Skin of body (tissue), 1 donor: ENCODE measurements at regions not wholly inside any gene's neighbourhood (a gene's known extent, or its start where the extent isn't known, plus 50 kb on each side); places are given as distances from the start of the nearest gene placed in this dataset.

Experiments used
- DNase-seq: peaks from one replicate; lab custom pipeline; 2025; lab: John Stamatoyannopoulos, UW

GRCh38 chr1:34655206-34655874, 99.5 kb upstream of the GJB5 start:
- no peak for DNase-seq

GRCh38 chr1:34655875-34656240, 99.0 kb upstream of the GJB5 start:
- no peak for DNase-seq

GRCh38 chr1:34656299-34656698, 98.5 kb upstream of the GJB5 start:
- no peak for DNase-seq

DNA sequence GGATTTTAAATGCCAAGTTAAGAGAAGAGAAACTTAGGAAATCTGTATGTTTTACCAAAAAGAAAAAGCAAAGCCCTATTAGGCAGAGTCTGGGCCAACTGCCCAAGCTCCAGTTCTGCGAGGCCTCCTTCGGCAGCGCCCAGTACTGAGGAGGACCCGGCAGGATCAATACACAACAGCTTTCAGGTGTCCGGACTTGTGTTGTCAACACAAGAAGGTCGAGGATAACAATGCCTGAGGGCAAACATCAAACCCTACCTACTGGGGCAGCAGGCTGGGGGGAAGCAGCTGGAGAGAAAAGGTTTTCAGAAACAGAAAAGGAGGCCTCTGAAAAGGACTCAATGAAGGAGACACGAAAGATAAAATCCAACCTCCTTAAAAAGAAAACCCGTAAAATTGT, 98.1 kb upstream of the GJB5 start:
- DNase-seq = no peak

DNA sequence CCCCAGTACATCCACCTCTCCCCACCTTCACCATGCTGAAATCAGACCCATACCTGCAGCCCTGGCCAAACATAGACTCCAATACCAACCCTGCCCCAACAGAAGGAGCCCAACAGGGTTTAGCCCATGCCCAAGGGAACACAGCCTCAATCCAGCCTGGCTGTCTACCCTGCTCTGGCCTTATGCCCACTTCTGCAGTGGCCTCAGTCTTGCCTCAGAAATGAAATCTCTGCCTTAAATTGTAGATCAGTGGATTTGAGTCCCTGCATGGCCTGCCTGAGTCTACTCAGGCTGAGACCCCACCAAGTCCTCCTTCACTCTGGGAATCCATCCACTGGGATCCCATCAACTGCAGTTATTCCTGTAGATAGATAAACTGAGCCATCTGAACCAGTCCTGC, 97.6 kb upstream of the GJB5 start:
- no peak for DNase-seq

GRCh38 chr1:34657849-34658248, 97.0 kb upstream of the GJB5 start:
- DNase-seq = no peak

- DNase-seq = no peak
These were observed 91.8 kb upstream of the GJB5 start for GRCh38 chr1:34663031-34663430.

- DNase-seq = no peak
These were observed 86.8 kb upstream of the GJB5 start for GRCh38 chr1:34668063-34668462.

GRCh38 chr1:34670982-34671381, 83.9 kb upstream of the GJB5 start:
- DNase-seq = no peak

DNA sequence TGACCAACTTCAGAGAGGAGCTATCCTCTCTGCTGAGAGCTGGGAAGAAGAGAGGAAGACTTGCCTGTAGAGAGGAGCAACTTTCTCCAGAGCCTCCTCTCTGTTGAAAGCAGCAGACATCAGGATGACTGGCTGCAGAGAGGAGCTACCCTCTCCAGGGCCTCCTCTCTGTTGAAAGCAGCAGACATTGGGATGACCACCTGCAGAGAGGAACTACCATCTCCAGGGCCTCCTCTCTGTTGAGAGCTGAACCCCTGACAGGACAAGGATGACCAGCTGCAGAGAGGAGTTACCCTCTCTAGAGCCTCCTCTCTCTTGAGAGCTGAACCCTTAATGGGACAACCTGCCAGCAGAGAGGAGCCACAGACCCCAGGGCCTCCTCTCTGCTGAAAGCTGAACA, 83.0 kb upstream of the GJB5 start:
- no peak for DNase-seq

GRCh38 chr1:34681480-34682451, 73.1 kb upstream of the GJB5 start:
- DNase-seq = no peak

DNA sequence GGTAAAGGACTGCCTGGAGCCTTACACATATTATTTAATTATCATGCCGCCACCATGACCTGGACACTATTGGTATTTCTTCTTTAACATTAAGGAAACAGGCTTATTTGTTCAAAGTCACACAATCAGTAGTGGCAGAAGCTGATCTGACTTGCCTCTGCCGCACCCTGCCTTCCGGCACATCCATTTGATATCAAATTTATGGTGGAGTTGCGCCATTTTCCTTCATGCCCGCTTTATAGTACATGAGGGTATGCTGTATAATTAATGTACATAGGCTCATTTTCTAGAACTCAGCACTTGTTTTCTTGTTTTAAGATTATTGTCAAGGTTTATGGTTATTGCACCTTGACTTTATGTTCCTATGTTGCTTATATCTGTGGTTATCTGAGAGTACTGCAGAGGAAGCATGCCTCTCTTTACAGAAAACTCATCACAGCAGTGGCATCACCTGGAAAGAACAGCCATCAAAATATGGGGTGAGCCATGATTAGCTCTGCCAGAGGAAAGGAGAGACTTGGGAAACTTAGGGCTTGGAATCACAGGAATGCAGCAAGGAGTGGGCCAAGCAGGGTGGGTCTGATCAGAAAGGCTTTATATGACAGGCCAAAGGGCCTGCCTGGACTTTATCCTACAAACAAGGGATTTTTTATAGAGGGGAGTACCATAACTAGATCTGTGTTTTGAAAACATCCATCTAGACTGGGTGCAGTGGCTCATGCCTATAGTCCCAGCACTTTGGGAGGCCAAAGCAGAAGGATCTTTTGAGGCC, 72.2 kb upstream of the GJB5 start:
- DNase-seq = no peak

- no peak for DNase-seq
These were observed 71.2 kb upstream of the GJB5 start for GRCh38 chr1:34683616-34684015.

GRCh38 chr1:34684266-34684665, 70.6 kb upstream of the GJB5 start:
- no peak for DNase-seq

DNA sequence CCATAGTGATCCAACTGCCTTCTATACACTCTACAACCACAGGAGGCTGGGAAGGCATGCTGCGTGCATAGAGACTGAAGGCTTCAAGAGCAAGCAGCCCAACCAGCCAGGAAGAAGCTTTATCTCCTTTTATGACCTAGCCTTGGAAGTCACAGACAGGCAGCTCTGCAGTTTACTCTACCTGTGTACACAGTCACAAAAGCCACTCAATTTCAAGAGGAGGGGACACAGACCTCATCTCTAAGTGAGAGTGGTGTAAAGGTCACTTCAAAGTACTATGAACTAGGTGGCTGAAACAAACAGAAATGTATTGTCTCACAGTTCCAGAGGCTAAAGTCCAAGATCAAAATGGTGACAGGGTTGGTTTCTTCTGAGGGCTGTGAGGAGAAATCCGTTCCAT, 69.6 kb upstream of the GJB5 start:
- DNase-seq = no peak

DNA sequence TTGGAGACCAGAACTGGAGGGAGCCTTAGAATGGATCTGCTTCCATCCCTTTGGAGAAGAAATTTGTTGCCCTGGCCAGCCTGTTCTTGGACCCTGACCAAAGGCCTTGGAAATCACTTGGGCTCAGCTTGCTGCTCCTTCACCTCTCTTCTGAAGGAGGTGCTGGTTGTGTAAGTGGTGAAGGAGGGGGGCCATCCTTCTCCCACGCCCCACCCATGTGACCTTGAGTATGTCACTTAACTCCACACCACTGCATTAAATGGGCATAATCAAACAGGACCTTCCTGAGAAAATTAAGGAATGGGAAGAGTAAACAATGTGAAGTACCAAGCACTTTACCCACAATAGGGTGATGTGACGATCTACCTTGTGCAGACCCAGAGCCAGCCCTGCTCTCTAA, 68.3 kb upstream of the GJB5 start:
- DNase-seq = no peak

DNA sequence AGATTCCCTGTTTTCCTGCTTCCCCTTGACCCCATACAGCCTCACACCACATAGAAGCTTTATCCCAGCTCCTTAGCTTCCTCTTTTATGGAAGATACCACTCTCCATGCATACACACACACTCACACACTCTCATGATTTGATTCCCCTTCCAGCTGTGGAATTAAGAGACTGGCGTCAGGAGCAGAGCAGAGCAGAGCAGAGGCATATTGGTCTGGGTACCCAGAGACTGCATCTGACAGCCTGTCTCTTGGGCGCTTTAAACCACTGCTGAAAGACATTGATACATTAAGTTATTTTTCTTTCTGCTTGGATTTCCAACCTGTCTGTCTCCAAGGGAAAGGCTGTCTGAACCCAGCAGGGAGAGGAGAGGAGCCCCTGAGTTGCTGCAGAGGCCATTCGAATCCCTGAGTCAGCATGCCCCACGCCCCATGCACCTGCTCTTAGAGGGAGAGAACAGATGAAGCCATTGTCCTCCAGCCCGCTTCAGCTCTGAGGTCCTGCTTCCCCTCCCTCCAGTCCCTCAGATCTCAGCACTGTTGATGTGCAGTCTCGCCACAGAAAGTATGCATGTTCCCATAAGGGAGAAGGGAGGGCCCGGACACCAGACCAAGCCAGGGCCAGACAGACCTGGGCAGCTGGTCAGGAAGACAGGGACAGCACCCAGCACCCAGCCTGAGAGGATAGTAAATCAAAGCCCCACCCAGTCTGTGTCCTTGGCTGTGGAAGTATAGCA, 66.7 kb upstream of the GJB5 start:
- no peak for DNase-seq

DNA sequence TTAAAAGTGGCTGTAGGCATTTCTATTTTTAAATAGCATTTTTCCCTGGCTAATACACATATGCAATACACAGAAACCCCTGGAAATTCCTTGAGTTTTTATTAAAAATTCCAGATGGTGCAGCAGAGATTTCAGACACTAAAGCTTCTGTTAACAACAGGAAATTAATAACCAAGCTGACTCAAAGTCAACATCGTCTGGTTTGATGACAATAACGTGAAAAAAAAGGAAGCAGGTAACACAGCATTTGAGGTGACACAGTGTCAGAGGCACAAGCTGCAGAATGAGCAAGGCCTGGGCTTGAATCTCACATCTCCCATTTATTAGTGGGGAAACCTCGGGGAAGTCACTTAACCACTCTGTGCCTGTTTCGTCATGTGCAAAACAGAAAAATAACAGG, 64.6 kb upstream of the GJB5 start:
- no peak for DNase-seq

DNA sequence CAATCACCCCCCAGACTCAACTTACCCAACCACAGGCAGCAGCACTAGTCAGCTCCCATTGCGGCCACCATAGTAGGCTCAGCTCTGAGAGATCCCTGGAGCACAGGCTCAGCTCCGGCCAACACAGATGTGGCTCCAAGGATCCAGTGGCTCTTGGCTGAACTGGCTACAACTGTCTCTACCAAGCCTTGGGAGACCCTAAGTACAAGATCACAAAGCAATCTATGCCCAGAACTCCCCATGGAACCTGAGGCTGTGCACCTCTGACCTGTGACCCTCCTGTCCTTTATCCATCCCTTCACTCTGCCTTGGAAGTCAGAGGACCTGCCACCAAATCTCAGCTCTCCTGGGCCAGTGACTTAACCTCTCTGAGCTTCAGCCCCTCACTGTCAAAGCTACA, 61.8 kb upstream of the GJB5 start:
- no peak for DNase-seq

GRCh38 chr1:34694383-34694782, 60.5 kb upstream of the GJB5 start:
- no peak for DNase-seq

GRCh38 chr1:34695580-34695979, 59.3 kb upstream of the GJB5 start:
- DNase-seq = no peak

- DNase-seq = no peak
These were observed 58.6 kb upstream of the GJB5 start for GRCh38 chr1:34696230-34696629.
